GM19463 (cell line): ENCODE measurements at regions not wholly inside any gene's neighbourhood (a gene's known extent, or its start where the extent isn't known, plus 50 kb on each side); places are given as distances from the start of the nearest gene placed in this dataset.
"Not testable (repeated sequence)": the region's sequence is repeated elsewhere in the genome, so short reads cannot be mapped to it uniquely, and the experiment has no call there.

Source experiments
- ATAC-seq: cut with Tn5 transposase; IDR thresholded peaks from one replicate; pipeline ENCODE4 v1.9.1; 2021; ENCODE audit warnings: mild to moderate bottlenecking, moderate library complexity; ENCODE audit not compliant: unreplicated experiment

GRCh38 chr1:88474555-88475304 is 209.3 kb upstream of the PKN2 start:
- ATAC-seq = no peak

- ATAC-seq = no peak
Measured at GRCh38 chr1:88484881-88485280, 199.2 kb upstream of the PKN2 start.

GRCh38 chr1:88488237-88488636 is 195.8 kb upstream of the PKN2 start:
- no peak for ATAC-seq

- ATAC-seq = no peak
Measured at GRCh38 chr1:88490676-88491075, 193.4 kb upstream of the PKN2 start.

GRCh38 chr1:88499671-88500070 is 184.4 kb upstream of the PKN2 start:
- no peak for ATAC-seq

GRCh38 chr1:88502886-88503285 is 181.2 kb upstream of the PKN2 start:
- ATAC-seq = no peak

GRCh38 chr1:88503646-88504045 is 180.4 kb upstream of the PKN2 start:
- no peak for ATAC-seq

- ATAC-seq = no peak
Measured at GRCh38 chr1:88504601-88505000, 179.5 kb upstream of the PKN2 start.

GRCh38 chr1:88509379-88509778 is 174.7 kb upstream of the PKN2 start:
- ATAC-seq = no peak

GRCh38 chr1:88514544-88515060 is 169.5 kb upstream of the PKN2 start:
- no peak for ATAC-seq

- ATAC-seq = not testable (repeated sequence)
Measured at GRCh38 chr1:88517499-88517898, 166.6 kb upstream of the PKN2 start.

GRCh38 chr1:88519156-88519555 is 164.9 kb upstream of the PKN2 start:
- no peak for ATAC-seq

- no peak for ATAC-seq
Measured at GRCh38 chr1:88523854-88524528, 160.1 kb upstream of the PKN2 start.

GRCh38 chr1:88526456-88526855 is 157.6 kb upstream of the PKN2 start:
- ATAC-seq = no peak

GRCh38 chr1:88528792-88529191 is 155.3 kb upstream of the PKN2 start:
- ATAC-seq = no peak

- no peak for ATAC-seq
Measured at GRCh38 chr1:88529581-88529980, 154.5 kb upstream of the PKN2 start.

- no peak for ATAC-seq
Measured at GRCh38 chr1:88530246-88530645, 153.8 kb upstream of the PKN2 start.

- ATAC-seq = no peak
Measured at GRCh38 chr1:88537787-88538186, 146.3 kb upstream of the PKN2 start.

- ATAC-seq = no peak
Measured at GRCh38 chr1:88538222-88538899, 145.7 kb upstream of the PKN2 start.

- no peak for ATAC-seq
Measured at GRCh38 chr1:88540255-88540654, 143.8 kb upstream of the PKN2 start.

- ATAC-seq = no peak
Measured at GRCh38 chr1:88541596-88541995, 142.5 kb upstream of the PKN2 start.

GRCh38 chr1:88544195-88544594 is 139.9 kb upstream of the PKN2 start:
- no peak for ATAC-seq
